ENCODE measurements at regions not wholly inside any gene's neighbourhood (a gene's known extent, or its start where the extent isn't known, plus 50 kb on each side); places are given as distances from the start of the nearest gene placed in this dataset.

- TF ChIP-seq CTCF (IDR thresholded peaks at IDR 0.05) (no peak), POLR2A (IDR thresholded peaks at IDR 0.05) (no peak)
These were observed 392.5 kb upstream of the PTBP2 start for GRCh38 chr1:96329121-96329520.
